Epithelial cell of esophagus (primary cell): ENCODE measurements at regions not wholly inside any gene's neighbourhood (a gene's known extent, or its start where the extent isn't known, plus 50 kb on each side); places are given as distances from the start of the nearest gene placed in this dataset.
A peak's percentile ranks its signal among the peaks of the same experiment; 100 is the strongest.

ENCODE experiments used
- DNase-seq: peaks from one replicate; pipeline ENCODE4 v3.0.0; 2010; ENCODE audit warnings: low read depth
- H3K4me3 ChIP-seq: 2 replicates; pipeline ENCODE4 v1.5.1; 2011; ENCODE audit warnings: mild to moderate bottlenecking, low read length, control low read depth
- TF ChIP-seq, protein P1 (sequence below): IDR thresholded peaks from 2 replicates; pipeline ENCODE4 v1.5.1; 2011; ENCODE audit warnings: low read depth, mild to moderate bottlenecking, low read length, control low read depth, inconsistent platforms; ENCODE audit not compliant: insufficient read depth; ENCODE audit errors: missing control alignments

DNA sequence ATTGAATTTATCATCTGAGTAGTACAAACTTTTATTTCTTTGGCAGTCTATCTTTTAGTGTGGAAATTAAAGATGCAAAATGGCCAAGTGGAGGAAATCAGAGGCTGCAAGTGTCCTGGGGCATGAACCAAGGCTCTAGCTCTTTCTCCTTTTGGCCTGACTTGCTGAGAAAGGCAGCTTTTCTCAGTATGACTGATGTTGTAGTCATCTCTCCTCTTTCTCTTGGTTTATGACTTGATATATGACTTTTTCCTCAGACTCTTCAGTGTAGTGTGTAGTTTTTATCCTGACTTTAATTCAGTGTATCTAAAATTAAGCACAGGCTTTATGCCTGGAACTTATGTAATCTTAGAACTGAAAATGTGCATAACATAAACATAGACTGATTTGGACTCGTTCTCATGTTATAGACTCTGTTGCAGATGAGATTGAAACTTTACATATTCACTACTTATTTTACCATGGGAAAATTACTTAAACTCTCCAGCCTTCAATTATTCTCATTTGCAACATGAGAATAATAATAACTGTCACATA, 65.7 kb downstream of the SLITRK5 start:
- TF ChIP-seq, protein P1, sequence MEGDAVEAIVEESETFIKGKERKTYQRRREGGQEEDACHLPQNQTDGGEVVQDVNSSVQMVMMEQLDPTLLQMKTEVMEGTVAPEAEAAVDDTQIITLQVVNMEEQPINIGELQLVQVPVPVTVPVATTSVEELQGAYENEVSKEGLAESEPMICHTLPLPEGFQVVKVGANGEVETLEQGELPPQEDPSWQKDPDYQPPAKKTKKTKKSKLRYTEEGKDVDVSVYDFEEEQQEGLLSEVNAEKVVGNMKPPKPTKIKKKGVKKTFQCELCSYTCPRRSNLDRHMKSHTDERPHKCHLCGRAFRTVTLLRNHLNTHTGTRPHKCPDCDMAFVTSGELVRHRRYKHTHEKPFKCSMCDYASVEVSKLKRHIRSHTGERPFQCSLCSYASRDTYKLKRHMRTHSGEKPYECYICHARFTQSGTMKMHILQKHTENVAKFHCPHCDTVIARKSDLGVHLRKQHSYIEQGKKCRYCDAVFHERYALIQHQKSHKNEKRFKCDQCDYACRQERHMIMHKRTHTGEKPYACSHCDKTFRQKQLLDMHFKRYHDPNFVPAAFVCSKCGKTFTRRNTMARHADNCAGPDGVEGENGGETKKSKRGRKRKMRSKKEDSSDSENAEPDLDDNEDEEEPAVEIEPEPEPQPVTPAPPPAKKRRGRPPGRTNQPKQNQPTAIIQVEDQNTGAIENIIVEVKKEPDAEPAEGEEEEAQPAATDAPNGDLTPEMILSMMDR, result no peak
- DNase-seq, result peak; percentile 11
- no peak overlapping the region for H3K4me3 ChIP-seq

DNA sequence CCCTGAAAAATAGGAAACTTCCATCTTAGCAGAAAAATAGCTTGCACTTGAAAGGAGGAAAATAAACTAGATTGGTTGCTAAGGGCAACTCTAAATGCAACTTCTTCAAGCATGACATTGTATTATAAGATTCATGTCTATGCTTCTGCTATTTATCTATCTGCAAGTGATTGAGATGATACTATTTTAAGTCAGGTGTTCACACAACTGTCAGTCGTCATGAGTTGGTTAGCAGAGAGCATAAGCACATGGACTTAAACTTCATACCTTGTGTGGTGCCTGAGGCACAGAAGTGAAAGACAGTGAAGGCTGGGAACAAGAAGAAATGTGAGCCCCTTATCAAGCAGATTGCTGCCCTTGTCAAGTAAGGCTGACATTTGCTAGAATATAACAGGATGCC, 82.9 kb downstream of the SLITRK5 start:
- TF ChIP-seq, protein P1, result no peak
- no peak overlapping the region for H3K4me3 ChIP-seq
- no peak for DNase-seq

GRCh38 chr13:87769445-87769844, 98.3 kb downstream of the SLITRK5 start:
- TF ChIP-seq, protein P1, result no peak
- no peak overlapping the region for H3K4me3 ChIP-seq
- DNase-seq, result no peak

DNA sequence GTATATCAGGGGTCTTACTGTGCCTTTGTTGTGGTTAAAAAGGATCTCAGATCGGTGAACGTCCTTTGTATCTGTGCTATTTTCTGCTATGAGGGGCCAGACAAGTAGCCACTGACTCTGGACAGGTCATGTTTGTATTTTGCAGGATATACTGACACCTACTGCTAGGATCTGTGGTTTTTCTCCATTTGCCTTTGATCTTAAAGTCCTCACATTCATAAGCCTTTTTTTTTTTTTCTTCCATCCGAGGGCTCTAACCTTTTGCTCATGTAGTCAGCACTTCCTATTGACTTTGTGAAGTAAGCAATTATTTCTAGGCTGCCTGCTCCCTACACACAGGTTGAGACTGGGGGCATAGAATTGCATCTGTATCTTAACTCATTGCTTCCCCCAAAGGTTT, 106.2 kb downstream of the SLITRK5 start:
- DNase-seq, result no peak
- no peak overlapping the region for H3K4me3 ChIP-seq
- TF ChIP-seq, protein P1, result no peak

GRCh38 chr13:87778128-87778527, 107.0 kb downstream of the SLITRK5 start:
- TF ChIP-seq, protein P1, result no peak
- DNase-seq, result no peak

GRCh38 chr13:87779426-87779825, 108.3 kb downstream of the SLITRK5 start:
- no peak overlapping the region for H3K4me3 ChIP-seq
- no peak for DNase-seq
- TF ChIP-seq, protein P1, result no peak

More at GRCh38 chr13:87778128-87778527, 107.0 kb downstream of the SLITRK5 start:
- H3K4me3 ChIP-seq, result no peak overlapping the region

GRCh38 chr13:87783366-87783765, 112.2 kb downstream of the SLITRK5 start:
- no peak for DNase-seq
- TF ChIP-seq, protein P1, result no peak
- H3K4me3 ChIP-seq, result no peak overlapping the region
